H9 (cell line): ENCODE measurements at regions not wholly inside any gene's neighbourhood (a gene's known extent, or its start where the extent isn't known, plus 50 kb on each side); places are given as distances from the start of the nearest gene placed in this dataset.

Source experiments
- DNase-seq: peaks from one replicate; pipeline ENCODE4 v3.0.0-alpha.2; 2017
- H2AFZ ChIP-seq: one replicate; pipeline ENCODE4 v1.6.1; 2013; ENCODE audit warnings: mild to moderate bottlenecking, low read length, control low read depth, moderate library complexity
- H2AK5ac ChIP-seq: 2 replicates; pipeline ENCODE4 v1.6.1; 2013; ENCODE audit warnings: low read length, control low read depth, mixed read lengths; ENCODE audit not compliant: insufficient read length
- H2BK120ac ChIP-seq: one replicate; pipeline ENCODE4 v1.6.1; 2013; ENCODE audit warnings: low read depth, mild to moderate bottlenecking, low read length, control low read depth, inconsistent platforms; ENCODE audit not compliant: poor library complexity, severe bottlenecking
- H2BK12ac ChIP-seq: 2 replicates; pipeline ENCODE4 v1.6.1; 2013; ENCODE audit warnings: low read length, control low read depth, mixed read lengths, low read depth; ENCODE audit not compliant: insufficient read length
- H2BK15ac ChIP-seq: 2 replicates; pipeline ENCODE4 v1.6.1; 2013; ENCODE audit warnings: low read depth, low read length, control low read depth
- H2BK20ac ChIP-seq: one replicate; pipeline ENCODE4 v1.6.1; 2013; ENCODE audit warnings: low read depth, mild to moderate bottlenecking, low read length, control low read depth, inconsistent platforms; ENCODE audit not compliant: poor library complexity, severe bottlenecking
- H2BK5ac ChIP-seq: 2 replicates; pipeline ENCODE4 v1.6.1; 2013; ENCODE audit warnings: low read length, control low read depth, mixed read lengths; ENCODE audit not compliant: insufficient read length
- H3K14ac ChIP-seq: 2 replicates; pipeline ENCODE4 v1.6.1; 2013; ENCODE audit warnings: low read length, control low read depth; ENCODE audit not compliant: insufficient read depth
- H3K18ac ChIP-seq: 2 replicates; pipeline ENCODE4 v1.6.1; 2013; ENCODE audit warnings: low read depth, mild to moderate bottlenecking, mixed read lengths, low read length, control low read depth; ENCODE audit not compliant: insufficient read length
- H3K23ac ChIP-seq: 2 replicates; pipeline ENCODE4 v1.6.1; 2013; ENCODE audit warnings: low read length, control low read depth, mixed read lengths, low read depth; ENCODE audit not compliant: insufficient read length
- H3K23me2 ChIP-seq: 2 replicates; pipeline ENCODE4 v1.6.1; 2013; ENCODE audit warnings: low read depth, mild to moderate bottlenecking, mixed read lengths, low read length, control low read depth; ENCODE audit not compliant: insufficient read length, poor library complexity, severe bottlenecking
- H3K27ac ChIP-seq: 2 replicates; pipeline ENCODE4 v1.5.1; 2013; ENCODE audit warnings: low read length, control low read depth, mixed read lengths, low read depth; ENCODE audit not compliant: insufficient read length
- H3K27me3 ChIP-seq: 2 replicates; pipeline ENCODE4 v1.6.1; 2013; ENCODE audit warnings: low read length, control low read depth, inconsistent platforms; ENCODE audit not compliant: insufficient read depth
- H3K4ac ChIP-seq: 2 replicates; pipeline ENCODE4 v1.6.1; 2013; ENCODE audit warnings: low read depth, mild to moderate bottlenecking, control low read depth, inconsistent platforms, low read length, moderate library complexity
- H3K4me1 ChIP-seq: 2 replicates; pipeline ENCODE4 v1.6.1; 2013; ENCODE audit warnings: low read length, control low read depth, inconsistent platforms; ENCODE audit not compliant: insufficient read depth
- H3K4me2 ChIP-seq: 2 replicates; pipeline ENCODE4 v1.6.1; 2013; ENCODE audit warnings: low read length, control low read depth, mixed read lengths; ENCODE audit not compliant: insufficient read length, insufficient read depth
- H3K56ac ChIP-seq: 2 replicates; pipeline ENCODE4 v1.6.1; 2013; ENCODE audit warnings: low read depth, mild to moderate bottlenecking, mixed read lengths, low read length, control low read depth; ENCODE audit not compliant: insufficient read length
- H3K79me1 ChIP-seq: 2 replicates; pipeline ENCODE4 v1.6.1; 2013; ENCODE audit warnings: low read depth, mild to moderate bottlenecking, moderate library complexity, low read length, control low read depth, inconsistent platforms; ENCODE audit not compliant: insufficient read depth, poor library complexity, severe bottlenecking
- H3K79me2 ChIP-seq: 2 replicates; pipeline ENCODE4 v1.6.1; 2013; ENCODE audit warnings: low read length, control low read depth, inconsistent platforms; ENCODE audit not compliant: insufficient read depth
- H3K9ac ChIP-seq: 2 replicates; pipeline ENCODE4 v1.6.1; 2013; ENCODE audit warnings: low read length, control low read depth, mixed read lengths; ENCODE audit not compliant: insufficient read length; ENCODE audit errors: extremely low read depth
- H3K9me3 ChIP-seq: one replicate; pipeline ENCODE4 v1.6.1; 2013; ENCODE audit warnings: low read depth, low read length, inconsistent platforms; ENCODE audit not compliant: control insufficient read depth
- H3T11ph ChIP-seq: one replicate; pipeline ENCODE4 v1.6.1; 2013; ENCODE audit warnings: mild to moderate bottlenecking, low read length, control low read depth, inconsistent platforms
- H4K20me1 ChIP-seq: one replicate; pipeline ENCODE4 v1.6.1; 2013; ENCODE audit not compliant: control insufficient read depth, insufficient read length, insufficient read depth
- H4K5ac ChIP-seq: 2 replicates; pipeline ENCODE4 v1.6.1; 2013; ENCODE audit warnings: low read depth, mild to moderate bottlenecking, mixed read lengths, low read length, control low read depth; ENCODE audit not compliant: insufficient read length
- H4K8ac ChIP-seq: replicated peaks from 2 replicates; pipeline ENCODE4 v1.6.1; 2013; ENCODE audit warnings: low read length, control low read depth, mixed read lengths, low read depth; ENCODE audit not compliant: insufficient read length
- H4K91ac ChIP-seq: 2 replicates; pipeline ENCODE4 v1.6.1; 2013; ENCODE audit warnings: low read depth, mild to moderate bottlenecking, moderate library complexity, mixed read lengths, low read length, control low read depth; ENCODE audit not compliant: insufficient read length
- H3K27ac Mint-ChIP-seq, 3 experiments: 2 replicates in 2 of 3; 3 replicates in 1 of 3; pipeline ENCODE4 v1.8.0; 2020 to 2021; ENCODE audit warnings: mixed read lengths in 3 of 3, mild to moderate bottlenecking in 1 of 3, moderate library complexity in 1 of 3
- H3K27me3 Mint-ChIP-seq: 2 replicates; pipeline ENCODE4 v1.8.0; 2021; ENCODE audit warnings: low read depth, mild to moderate bottlenecking, moderate library complexity, mixed read lengths
- H3K36me3 Mint-ChIP-seq, 3 experiments: 2 replicates in 2 of 3; 3 replicates in 1 of 3; pipeline ENCODE4 v1.8.0; 2020 to 2021; ENCODE audit warnings: low read depth in 3 of 3, mixed read lengths in 3 of 3; ENCODE audit not compliant: insufficient read depth in 1 of 3
- H3K4me1 Mint-ChIP-seq, 2 experiments: 2 replicates each; pipeline ENCODE4 v1.8.0; 2020; ENCODE audit warnings: mixed read lengths in 2 of 2
- H3K4me3 Mint-ChIP-seq, 2 experiments: 2 replicates in 1 of 2; 3 replicates in 1 of 2; pipeline ENCODE4 v1.8.0; 2020 to 2021; ENCODE audit warnings: mild to moderate bottlenecking in 2 of 2, mixed read lengths in 2 of 2, moderate library complexity in 1 of 2
- H3K9me3 Mint-ChIP-seq, 2 experiments: 2 replicates in 1 of 2; 3 replicates in 1 of 2; pipeline ENCODE4 v1.8.0; 2020; ENCODE audit warnings: mild to moderate bottlenecking in 2 of 2, mixed read lengths in 2 of 2, moderate library complexity in 1 of 2
- CTCF ChIP-seq: fragments of 200-600 bp; sonication (generic); conservative IDR thresholded peaks from 3 replicates; pipeline ENCODE4 v1.8.0; 2021; ENCODE audit warnings: antibody characterized with exemption, mild to moderate bottlenecking
- WGBS: extraction: QIAGEN DNeasy Blood & Tissue Kit; methylation state at CpG from one replicate; pipeline ENCODE4 v1.1.7; 2013; ENCODE audit warnings: missing lambda C conversion rate, low lambda C conversion rate, mixed read lengths; ENCODE audit not compliant: insufficient read length; ENCODE audit errors: extremely low coverage; 5-methylcytosine and 5-hydroxymethylcytosine counted together

- no peak overlapping the region for H3K56ac ChIP-seq
- H3K4me1 ChIP-seq: peaks cover 4% of the 10 kb centered on the region; the same call in 1 of the 2 replicates
- H3K9ac ChIP-seq: no peak overlapping the region
- H2BK5ac ChIP-seq: no peak overlapping the region
- H3K4me3 Mint-ChIP-seq: no peak overlapping the region
- H4K8ac ChIP-seq: no peak overlapping the region
- no peak overlapping the region for H2BK12ac ChIP-seq
- H3K23ac ChIP-seq: no peak overlapping the region
- no peak for TF ChIP-seq CTCF
- H4K91ac ChIP-seq: no peak overlapping the region
- no peak overlapping the region for H2BK15ac ChIP-seq
- no peaks in the 10 kb centered on the region for H4K20me1 ChIP-seq
- peak; percentile 61 for DNase-seq
- H3K9me3 ChIP-seq: no peaks in the 10 kb centered on the region
- H3K18ac ChIP-seq: no peak overlapping the region
- H3K23me2 ChIP-seq: no peaks in the 10 kb centered on the region
- H3K36me3 Mint-ChIP-seq: no peaks in the 10 kb centered on the region
- H3K79me2 ChIP-seq: no peaks in the 10 kb centered on the region
- no peak overlapping the region for H2BK20ac ChIP-seq
- no peak overlapping the region for H2AFZ ChIP-seq
- no peak overlapping the region for H3K4me2 ChIP-seq
- H2AK5ac ChIP-seq: no peak overlapping the region
- H3K4ac ChIP-seq: no peak overlapping the region
- H2BK120ac ChIP-seq: no peak overlapping the region
- H3K9me3 Mint-ChIP-seq: no peaks in the 10 kb centered on the region; a peak in 1 of 5 replicates
- WGBS: no CpG with 5 or more reads among the region's 19 CpGs
- H3K27ac Mint-ChIP-seq: no peak overlapping the region
- no peak overlapping the region for H3K14ac ChIP-seq
- H3K79me1 ChIP-seq: no peaks in the 10 kb centered on the region
- H3K27me3 Mint-ChIP-seq: peaks cover 2% of the 10 kb centered on the region; the same call in 1 of the 2 replicates
- H3T11ph ChIP-seq: no peak overlapping the region
- H4K5ac ChIP-seq: no peak overlapping the region
- H3K27me3 ChIP-seq: no peaks in the 10 kb centered on the region
- H3K4me1 Mint-ChIP-seq: peaks cover 27 to 30% of the 10 kb centered on the region in 2 experiments
- H3K27ac ChIP-seq: no peak overlapping the region
Measured at GRCh38 chr1:8202182-8202905, 115.6 kb upstream of the SLC45A1 start.
